GM12874 (cell line): ENCODE measurements at regions not wholly inside any gene's neighbourhood (a gene's known extent, or its start where the extent isn't known, plus 50 kb on each side); places are given as distances from the start of the nearest gene placed in this dataset.
A peak's percentile ranks its signal among the peaks of the same experiment; 100 is the strongest.

ENCODE experiments used
- TF ChIP-seq, protein P1 (sequence below): IDR thresholded peaks from 2 replicates; pipeline ENCODE4 v1.5.1; 2011; ENCODE audit warnings: low read depth, mild to moderate bottlenecking, control low read depth, low read length, moderate library complexity; ENCODE audit not compliant: insufficient read depth

DNA sequence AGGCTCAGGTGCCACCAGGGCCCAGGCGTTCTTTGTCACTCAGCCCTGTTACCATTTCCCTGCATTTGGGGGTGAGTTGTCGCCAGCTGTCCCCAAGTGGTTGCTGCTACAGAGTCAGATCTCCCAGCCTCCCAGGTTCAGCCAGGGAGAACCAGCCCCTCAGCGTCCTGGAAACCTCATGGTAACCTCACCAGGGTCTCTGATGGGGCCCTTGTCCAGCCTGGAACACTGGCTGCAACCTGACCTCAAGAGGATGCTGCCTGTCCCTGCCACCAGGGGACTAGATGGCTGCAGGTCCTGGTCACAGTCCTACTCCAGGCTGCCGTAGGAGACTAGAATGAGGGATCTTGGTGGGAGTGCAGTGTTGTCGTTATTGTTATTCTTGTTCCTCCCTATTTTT is 228.3 kb upstream of the PDE10A start:
- TF ChIP-seq, protein P1, sequence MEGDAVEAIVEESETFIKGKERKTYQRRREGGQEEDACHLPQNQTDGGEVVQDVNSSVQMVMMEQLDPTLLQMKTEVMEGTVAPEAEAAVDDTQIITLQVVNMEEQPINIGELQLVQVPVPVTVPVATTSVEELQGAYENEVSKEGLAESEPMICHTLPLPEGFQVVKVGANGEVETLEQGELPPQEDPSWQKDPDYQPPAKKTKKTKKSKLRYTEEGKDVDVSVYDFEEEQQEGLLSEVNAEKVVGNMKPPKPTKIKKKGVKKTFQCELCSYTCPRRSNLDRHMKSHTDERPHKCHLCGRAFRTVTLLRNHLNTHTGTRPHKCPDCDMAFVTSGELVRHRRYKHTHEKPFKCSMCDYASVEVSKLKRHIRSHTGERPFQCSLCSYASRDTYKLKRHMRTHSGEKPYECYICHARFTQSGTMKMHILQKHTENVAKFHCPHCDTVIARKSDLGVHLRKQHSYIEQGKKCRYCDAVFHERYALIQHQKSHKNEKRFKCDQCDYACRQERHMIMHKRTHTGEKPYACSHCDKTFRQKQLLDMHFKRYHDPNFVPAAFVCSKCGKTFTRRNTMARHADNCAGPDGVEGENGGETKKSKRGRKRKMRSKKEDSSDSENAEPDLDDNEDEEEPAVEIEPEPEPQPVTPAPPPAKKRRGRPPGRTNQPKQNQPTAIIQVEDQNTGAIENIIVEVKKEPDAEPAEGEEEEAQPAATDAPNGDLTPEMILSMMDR = no peak

DNA sequence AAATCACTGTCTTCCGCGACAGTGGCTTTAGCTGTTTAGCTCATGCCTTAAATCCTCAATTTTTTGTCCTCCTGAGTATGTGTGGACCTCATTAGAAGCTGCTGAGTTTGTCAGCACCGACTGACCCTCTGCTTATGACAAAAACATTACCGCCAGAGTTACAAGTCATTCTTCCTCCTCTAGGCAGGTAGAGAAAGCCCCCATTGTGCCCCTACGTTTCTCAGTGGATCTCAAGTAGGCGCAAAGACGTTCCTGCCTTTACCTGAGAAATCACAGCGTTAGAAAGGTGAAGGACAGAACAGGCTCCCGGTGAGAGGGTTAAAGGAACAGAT is 227.3 kb upstream of the PDE10A start:
- TF ChIP-seq, protein P1 = no peak

DNA sequence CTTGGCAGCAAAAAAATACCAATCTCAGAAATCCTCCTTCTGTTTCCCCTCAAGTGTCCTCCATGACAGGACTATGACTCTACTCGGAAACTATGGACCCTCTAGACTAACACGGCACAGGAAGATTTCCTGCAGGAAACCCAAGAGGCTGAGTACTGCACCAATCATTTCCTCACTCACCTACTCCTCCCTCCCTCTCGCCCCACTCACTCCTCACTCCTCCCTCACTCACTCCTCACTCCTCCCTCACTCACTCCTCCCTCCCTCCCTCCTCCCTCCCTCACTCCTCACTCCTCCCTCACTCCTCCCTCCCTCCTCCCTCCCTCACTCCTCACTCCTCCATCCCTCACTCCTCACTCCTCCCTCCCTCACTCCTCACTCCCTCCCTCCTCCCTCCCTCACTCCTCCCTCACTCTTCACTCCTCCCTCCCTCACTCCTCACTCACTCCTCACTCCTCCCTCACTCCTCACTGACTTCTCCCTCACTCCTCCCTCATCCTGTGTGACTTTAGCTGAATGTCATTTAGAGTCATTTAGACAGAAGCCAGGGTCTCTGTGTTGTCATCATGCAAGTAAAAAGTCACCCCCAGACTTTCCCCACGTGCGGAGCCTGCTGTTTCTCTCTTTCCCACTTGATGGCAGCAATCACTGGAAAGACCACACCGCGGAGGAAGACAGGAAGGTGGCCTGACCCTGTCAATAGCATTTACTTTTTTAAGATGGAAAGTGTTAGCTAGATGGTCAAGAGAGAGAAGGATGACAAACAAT is 226.8 kb upstream of the PDE10A start:
- TF ChIP-seq, protein P1 = peak; percentile 38; the same call in 1 of the 2 replicates

DNA sequence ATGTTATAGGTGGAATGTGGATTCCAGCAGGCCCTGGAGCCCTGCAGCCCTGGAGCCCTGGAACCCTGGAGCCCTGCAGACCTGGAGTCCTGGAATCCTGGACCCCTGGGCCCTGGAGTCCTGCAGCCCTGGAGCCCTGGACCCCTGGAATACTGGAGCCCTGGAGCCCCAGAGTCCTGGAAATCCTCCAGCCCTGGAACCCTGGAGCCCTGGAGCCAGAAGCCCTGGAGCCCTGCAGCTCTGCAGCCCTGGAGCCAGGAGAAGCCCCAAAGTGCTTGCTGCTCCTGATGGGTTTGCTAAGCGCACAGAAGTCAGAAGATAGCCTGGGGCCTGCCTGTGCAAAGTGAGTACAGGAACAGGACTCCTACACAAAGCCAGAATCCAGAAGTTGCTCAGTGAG is 223.1 kb upstream of the PDE10A start:
- TF ChIP-seq, protein P1 = no peak

DNA sequence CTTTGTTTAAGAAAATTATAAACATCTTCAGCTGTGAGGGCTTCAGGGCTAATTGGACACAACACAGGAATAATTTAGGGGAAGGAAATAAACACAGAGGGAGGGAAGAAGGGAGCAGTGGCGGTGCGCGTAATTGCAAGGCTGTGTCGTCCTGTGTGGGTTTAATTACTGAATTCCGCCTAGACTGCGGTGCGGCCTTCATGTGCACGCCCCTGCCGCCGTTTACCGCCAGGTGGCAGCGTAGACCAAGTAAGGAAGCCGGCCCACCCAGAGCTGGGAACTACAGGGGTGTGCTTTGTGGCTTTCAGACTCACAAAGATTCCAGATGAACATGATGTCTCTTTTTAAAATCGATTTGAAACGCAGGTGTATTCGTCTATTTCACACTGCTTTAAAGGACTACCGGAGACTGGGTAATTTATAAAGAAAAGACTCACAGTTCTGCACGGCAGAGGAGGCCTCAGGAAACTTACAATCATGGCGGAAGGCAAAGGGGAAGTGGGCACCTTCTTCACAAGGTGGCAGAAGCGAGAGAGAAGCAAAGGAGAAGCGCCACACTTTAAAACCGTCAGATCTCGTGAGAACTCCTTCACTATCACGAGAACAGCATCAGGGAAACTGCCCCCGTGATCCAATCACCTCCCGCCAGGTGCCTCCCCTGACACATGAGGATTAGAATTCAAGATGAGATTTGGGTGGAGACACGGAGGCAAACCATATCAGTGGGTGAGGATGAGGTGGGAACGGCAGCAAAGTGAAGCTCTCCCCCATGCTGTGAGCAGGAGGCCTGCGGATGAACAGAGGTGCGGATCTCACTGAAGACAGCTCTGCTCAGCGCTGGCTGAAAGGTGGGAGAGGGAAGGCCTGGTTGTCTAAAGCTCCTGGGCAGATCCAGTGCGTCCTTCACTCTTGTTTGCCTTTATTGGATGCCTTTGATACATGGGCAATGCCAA is 222.0 kb upstream of the PDE10A start:
- TF ChIP-seq, protein P1 = peak; percentile 85

DNA sequence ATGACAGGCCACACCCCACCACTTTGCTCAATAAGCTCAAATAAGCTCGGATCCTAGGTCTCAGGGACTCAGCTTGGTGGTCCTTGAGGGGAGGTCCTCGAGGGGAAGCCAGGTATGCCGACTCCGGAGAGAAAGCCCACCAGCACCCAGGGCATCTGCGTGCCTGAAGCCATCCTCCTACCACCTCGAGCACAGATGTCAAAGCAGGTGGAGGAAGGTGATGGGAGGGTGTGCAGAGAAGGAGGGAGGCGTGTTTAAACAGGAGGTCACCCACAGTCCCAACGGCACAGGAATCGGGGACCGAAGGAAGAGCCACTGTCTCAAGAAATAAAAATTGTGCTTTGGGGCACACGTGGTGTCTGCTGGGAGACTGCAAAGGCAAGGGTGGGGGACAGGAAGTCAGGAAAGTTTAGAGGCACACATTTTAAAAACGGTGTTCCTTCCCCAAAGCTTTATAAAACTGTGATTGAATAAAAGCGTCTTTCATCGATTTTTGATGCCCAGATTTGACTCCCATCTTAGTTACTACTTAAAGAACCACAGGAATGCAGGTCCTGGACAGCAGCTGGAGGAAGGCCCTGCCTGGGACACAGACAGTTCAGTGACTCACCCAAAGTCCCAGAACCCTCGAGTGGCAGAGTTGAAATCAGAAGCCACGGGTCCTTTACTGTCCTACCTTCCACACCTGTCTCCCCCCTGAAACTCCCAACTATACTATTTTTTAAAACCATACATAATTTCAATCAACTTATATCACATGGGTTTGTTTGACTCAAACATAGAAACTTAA is 221.0 kb upstream of the PDE10A start:
- TF ChIP-seq, protein P1 = no peak

DNA sequence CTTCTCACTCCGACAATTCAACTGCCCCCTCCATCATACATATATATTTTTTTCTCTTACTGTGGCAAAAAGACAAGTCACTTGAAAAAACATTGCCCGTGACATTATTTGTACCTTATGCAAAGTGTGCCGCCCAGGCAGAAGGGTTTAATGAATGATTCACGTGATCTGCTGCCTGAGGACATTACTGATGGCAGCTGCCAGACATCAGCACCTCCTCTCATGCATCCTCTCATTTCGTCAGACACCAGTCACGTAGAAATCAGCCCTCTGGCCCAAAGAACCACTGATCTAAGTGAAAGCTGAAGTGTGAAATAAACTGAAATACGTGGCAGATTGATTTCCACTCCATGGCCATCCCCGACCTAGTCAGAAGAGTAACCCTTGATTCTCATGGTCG is 218.8 kb upstream of the PDE10A start:
- TF ChIP-seq, protein P1 = no peak
